H1 (cell line): ENCODE measurements at regions not wholly inside any gene's neighbourhood (a gene's known extent, or its start where the extent isn't known, plus 50 kb on each side); places are given as distances from the start of the nearest gene placed in this dataset.

ENCODE experiments used
- CTCF ChIA-PET: fragments of 300-600 bp; sonication (Branson Sonifier 250); formaldehyde crosslinking; loops from one replicate; lab custom pipeline; 2021; ENCODE audit not compliant: partially characterized antibody; lab: Charles Lee
- POLR2A ChIA-PET: fragments of 300-600 bp; sonication (Branson Sonifier 250); formaldehyde crosslinking; loops from one replicate; lab custom pipeline; 2021; ENCODE audit warnings: inconsistent platforms; ENCODE audit not compliant: partially characterized antibody; lab: Charles Lee
- DNase-seq, 2 experiments: peaks; one replicate each; pipeline versions ENCODE4 v3.0.0 to v3.0.0-alpha.2; 2010 to 2022; ENCODE audit warnings: low spot score in 2 of 2, low read depth in 1 of 2, mixed read lengths in 1 of 2
- FAIRE-seq: peaks from 2 replicates; lab custom pipeline; 2011; peaks lifted over from hg19 to GRCh38; lab: Jason Lieb, UNC
- H2AFZ ChIP-seq: 2 replicates; pipeline ENCODE4 v1.8.1; 2012; ENCODE audit warnings: low read length, inconsistent platforms
- H2AK5ac ChIP-seq: 2 replicates; pipeline ENCODE4 v1.6.1; 2013; ENCODE audit warnings: low read depth, low read length
- H2BK120ac ChIP-seq: replicated peaks from 2 replicates; pipeline ENCODE3; 2013; ENCODE audit warnings: low read depth, low read length, inconsistent platforms
- H2BK12ac ChIP-seq: 2 replicates; pipeline ENCODE4 v1.6.1; 2013; ENCODE audit warnings: low read depth, low read length
- H2BK15ac ChIP-seq: 2 replicates; pipeline ENCODE4 v1.6.1; 2013; ENCODE audit warnings: low read length
- H2BK20ac ChIP-seq: 2 replicates; pipeline ENCODE4 v1.6.1; 2013; ENCODE audit warnings: low read length
- H2BK5ac ChIP-seq: 2 replicates; pipeline ENCODE4 v1.6.1; 2013; ENCODE audit warnings: low read depth, low read length
- H3K14ac ChIP-seq: 2 replicates; pipeline ENCODE4 v1.6.1; 2013; ENCODE audit warnings: inconsistent platforms; ENCODE audit not compliant: insufficient read length
- H3K18ac ChIP-seq: 2 replicates; pipeline ENCODE4 v1.6.1; 2013; ENCODE audit warnings: low read length; ENCODE audit errors: extremely low read depth
- H3K23ac ChIP-seq: 2 replicates; pipeline ENCODE4 v1.6.1; 2013; ENCODE audit warnings: inconsistent platforms; ENCODE audit not compliant: insufficient read length
- H3K23me2 ChIP-seq: 2 replicates; pipeline ENCODE4 v1.6.1; 2013; ENCODE audit warnings: low read depth, low read length
- H3K27ac ChIP-seq: 2 replicates; pipeline ENCODE4 v1.6.1; 2011; ENCODE audit warnings: low read depth, low read length, inconsistent platforms
- H3K27me3 ChIP-seq, 4 experiments: replicated peaks in 1 of 4; 1 replicate in 1 of 4; 2 replicates in 3 of 4; pipeline versions ENCODE4 v1.6.1 to v1.8.1; 2011 to 2013; ENCODE audit warnings: low read length in 3 of 4, mild to moderate bottlenecking in 3 of 4, inconsistent platforms in 2 of 4, mixed read lengths in 2 of 4, moderate library complexity in 1 of 4; ENCODE audit not compliant: control insufficient read depth in 3 of 4, insufficient read depth in 3 of 4; ENCODE audit errors: extremely low read depth in 1 of 4
- H3K36me3 ChIP-seq, 4 experiments: 2 replicates each; pipeline versions ENCODE4 v1.6.1 to v1.8.1; 2011 to 2013; ENCODE audit warnings: mild to moderate bottlenecking in 4 of 4, low read length in 3 of 4, moderate library complexity in 2 of 4, control low read depth in 1 of 4, inconsistent platforms in 1 of 4; ENCODE audit not compliant: insufficient read depth in 4 of 4, control insufficient read depth in 2 of 4
- H3K4ac ChIP-seq: replicated peaks from 2 replicates; pipeline ENCODE3; 2013; ENCODE audit warnings: low read length, low read depth, mixed read lengths, inconsistent platforms; ENCODE audit not compliant: insufficient read length
- H3K4me1 ChIP-seq, 4 experiments: replicated peaks in 1 of 4; 1 replicate in 1 of 4; 2 replicates in 3 of 4; pipeline versions ENCODE4 v1.6.1 to v1.8.1; 2011 to 2013; ENCODE audit warnings: low read length in 3 of 4, inconsistent platforms in 2 of 4, mixed read lengths in 1 of 4; ENCODE audit not compliant: insufficient read depth in 4 of 4, control insufficient read depth in 3 of 4
- H3K4me2 ChIP-seq, 2 experiments: 2 replicates each; pipeline versions ENCODE4 v1.6.1 to v1.8.1; 2011 to 2013; ENCODE audit warnings: low read depth in 2 of 2, low read length in 2 of 2, control low read depth in 1 of 2, inconsistent platforms in 1 of 2, mild to moderate bottlenecking in 1 of 2; ENCODE audit not compliant: insufficient read depth in 1 of 2
- H3K4me3 ChIP-seq, 4 experiments: fragments of 200-600, 300-600 bp in 1 of 4; sonication (generic), shearing (Covaris generic), sonication (Bioruptor Twin) in 1 of 4; 2 replicates each; pipeline versions ENCODE4 v1.5.1 to v1.8.1; 2011 to 2016; ENCODE audit warnings: low read length in 4 of 4, low read depth in 3 of 4, control low read depth in 2 of 4, inconsistent platforms in 2 of 4, mild to moderate bottlenecking in 2 of 4, mixed read lengths in 1 of 4, moderate library complexity in 1 of 4; ENCODE audit not compliant: insufficient read depth in 2 of 4; ENCODE audit errors: extremely low read depth in 1 of 4
- H3K56ac ChIP-seq: replicated peaks from 2 replicates; pipeline ENCODE3; 2013; ENCODE audit warnings: low read depth, mild to moderate bottlenecking, mixed read lengths, low read length, inconsistent platforms; ENCODE audit not compliant: insufficient read length
- H3K79me1 ChIP-seq: 2 replicates; pipeline ENCODE4 v1.6.1; 2013; ENCODE audit warnings: low read depth, low read length, control low read depth
- H3K79me2 ChIP-seq, 2 experiments: 2 replicates each; pipeline versions ENCODE4 v1.6.1 to v1.8.1; 2012 to 2013; ENCODE audit warnings: low read length in 2 of 2, mild to moderate bottlenecking in 2 of 2, inconsistent platforms in 1 of 2; ENCODE audit not compliant: insufficient read depth in 2 of 2, control insufficient read depth in 1 of 2
- H3K9ac ChIP-seq, 4 experiments: replicated peaks in 1 of 4; 1 replicate in 1 of 4; 2 replicates in 3 of 4; pipeline versions ENCODE4 v1.6.1 to v1.8.1; 2011 to 2013; ENCODE audit warnings: low read depth in 3 of 4, low read length in 3 of 4, control low read depth in 2 of 4, mild to moderate bottlenecking in 2 of 4, moderate library complexity in 2 of 4, inconsistent platforms in 1 of 4; ENCODE audit errors: extremely low read depth in 1 of 4
- H3K9me3 ChIP-seq, 2 experiments: 2 replicates each; pipeline versions ENCODE4 v1.6.1 to v1.8.1; 2012 to 2013; ENCODE audit warnings: mild to moderate bottlenecking in 2 of 2, moderate library complexity in 2 of 2, control low read depth in 1 of 2, inconsistent platforms in 1 of 2, low read depth in 1 of 2, low read length in 1 of 2, mixed read lengths in 1 of 2; ENCODE audit not compliant: insufficient read depth in 2 of 2
- H4K20me1 ChIP-seq, 2 experiments: replicated peaks in 1 of 2; 2 replicates each; pipeline versions ENCODE3 to v1.8.1; 2011 to 2013; ENCODE audit warnings: inconsistent platforms in 2 of 2, low read length in 2 of 2, mild to moderate bottlenecking in 1 of 2; ENCODE audit not compliant: insufficient read depth in 2 of 2, control insufficient read depth in 1 of 2
- H4K5ac ChIP-seq: 2 replicates; pipeline ENCODE4 v1.6.1; 2013; ENCODE audit warnings: low read length, low read depth, mixed read lengths, inconsistent platforms; ENCODE audit not compliant: insufficient read length
- H4K8ac ChIP-seq: 2 replicates; pipeline ENCODE4 v1.8.0; 2013; ENCODE audit warnings: mild to moderate bottlenecking, moderate library complexity, low read length, inconsistent platforms; ENCODE audit not compliant: insufficient read depth; ENCODE audit errors: extremely low read depth
- H4K91ac ChIP-seq: replicated peaks from 2 replicates; pipeline ENCODE3; 2013; ENCODE audit warnings: low read length, mixed read lengths, inconsistent platforms; ENCODE audit not compliant: insufficient read length
- ASH2L ChIP-seq: fragments of 200-600, 300-600 bp; sonication (generic); IDR thresholded peaks from one replicate; pipeline ENCODE4 v1.7.1; 2017; ENCODE audit warnings: low read length
- BRCA1 ChIP-seq: IDR thresholded peaks from 2 replicates; pipeline ENCODE4 v1.6.1; 2012; ENCODE audit warnings: low read depth, low read length, improper control_type of control experiment
- E2F6 ChIP-seq: IDR thresholded peaks from 2 replicates; pipeline ENCODE4 v1.6.1; 2012; ENCODE audit warnings: inconsistent platforms
- EGR1 ChIP-seq: IDR thresholded peaks from 2 replicates; pipeline ENCODE4 v1.6.1; 2011; ENCODE audit warnings: low read depth, low read length, borderline replicate concordance
- HDAC2 ChIP-seq, 2 experiments: fragments of 300-600 bp in 1 of 2; sonication (generic) in 1 of 2; IDR thresholded peaks; 2 replicates each; pipeline ENCODE4 v1.6.1; 2011 to 2012; ENCODE audit warnings: low read depth in 2 of 2, low read length in 2 of 2, mild to moderate bottlenecking in 2 of 2, moderate library complexity in 2 of 2, borderline replicate concordance in 1 of 2, inconsistent platforms in 1 of 2
- POLR2A ChIP-seq, 2 experiments: IDR thresholded peaks; 1 replicate in 1 of 2; 2 replicates in 1 of 2; pipeline ENCODE4 v1.6.1; 2011; ENCODE audit warnings: low read depth in 2 of 2, low read length in 2 of 2, mild to moderate bottlenecking in 2 of 2; ENCODE audit errors: control extremely low read depth in 1 of 2
- POLR2AphosphoS5 ChIP-seq: IDR thresholded peaks from 2 replicates; pipeline ENCODE4 v1.6.1; 2011; ENCODE audit warnings: low read depth, low read length
- SIN3A ChIP-seq, 2 experiments: IDR thresholded peaks in 1 of 2; conservative IDR thresholded peaks in 1 of 2; 2 replicates each; pipeline ENCODE4 v1.6.1; 2011 to 2012; ENCODE audit warnings: low read length in 2 of 2, improper control_type of control experiment in 1 of 2, low read depth in 1 of 2, mild to moderate bottlenecking in 1 of 2
- TAF7 ChIP-seq: optimal IDR thresholded peaks from 2 replicates; pipeline ENCODE3; 2011; ENCODE audit warnings: low read depth, mild to moderate bottlenecking, inconsistent platforms, low read length, moderate library complexity, borderline replicate concordance
- WGBS, 2 experiments: shearing (Covaris generic) in 1 of 2; methylation state at CpG; one replicate each; pipeline versions ENCODE4 v1.1.6 to v1.1.7; 2013 to 2015; ENCODE audit warnings: low lambda C conversion rate in 2 of 2, mixed read lengths in 2 of 2, inconsistent platforms in 1 of 2, low coverage in 1 of 2, missing lambda C conversion rate in 1 of 2; ENCODE audit not compliant: insufficient replicate concordance in 2 of 2, insufficient coverage in 1 of 2, insufficient read length in 1 of 2; ENCODE audit errors: extremely low coverage in 1 of 2, missing lambda C conversion rate in 1 of 2; 5-methylcytosine and 5-hydroxymethylcytosine counted together

GRCh38 chr11:70506986-70507385, 108.7 kb downstream of the CTTN start:
- Histone ChIP-seq H4K8ac (no peak overlapping the region), H2AFZ (no peak overlapping the region), H2BK120ac (no peak overlapping the region), H3K4me3 (no peak overlapping the region), H3K18ac (no peak overlapping the region), H4K5ac (no peak overlapping the region), H4K91ac (no peak overlapping the region), H3K4ac (no peak overlapping the region), H3K9ac (no peak overlapping the region), H3K56ac (no peak overlapping the region), H2BK20ac (no peak overlapping the region), H3K27me3 (no peaks in the 10 kb centered on the region), H3K36me3 (no peaks in the 10 kb centered on the region), H3K79me2 (no peaks in the 10 kb centered on the region), H3K23ac (no peak overlapping the region), H2BK15ac (no peak overlapping the region), H3K27ac (no peak overlapping the region), H3K9me3 (no peaks in the 10 kb centered on the region), H3K23me2 (no peaks in the 10 kb centered on the region), H4K20me1 (peaks cover 4 to 11% of the 10 kb centered on the region in 2 experiments), H3K79me1 (peaks cover 8% of the 10 kb centered on the region; the same call in 1 of the 2 replicates), H3K4me2 (no peak overlapping the region), H3K4me1 (peaks cover 3 to 12% (median 6%) of the 10 kb centered on the region in 4 experiments; a peak in 6 of 7 replicates), H2AK5ac (no peak overlapping the region), H3K14ac (no peak overlapping the region), H2BK12ac (no peak overlapping the region), H2BK5ac (no peak overlapping the region)
- ChIA-PET CTCF (interaction anchor here (2.2 to 12.0 kb wide), 2 partner anchors 16 to 40 kb away, joined by 12 to 150 read pairs; no protein-coding TSS in a partner anchor), POLR2A (interaction anchor here (1.7 kb wide), 1 partner anchor 740 kb away, joined by 5 read pairs; no protein-coding TSS in a partner anchor)
- no peak for FAIRE-seq
- TF ChIP-seq BRCA1 (no peak), POLR2A (IDR thresholded peaks at IDR 0.05; ENCODE audit: control extremely low read depth in 1 of 2, low read depth in 2 of 2, low read length in 2 of 2) (no peak), EGR1 (no peak), SIN3A (conservative IDR thresholded peaks at IDR 0.05 in 1 of 2, IDR thresholded peaks at IDR 0.05 in 1 of 2; ENCODE audit: low read depth in 1 of 2, low read length in 2 of 2) (no peak), ASH2L (no peak), TAF7 (no peak), POLR2AphosphoS5 (no peak), HDAC2 (IDR thresholded peaks at IDR 0.05; ENCODE audit: borderline replicate concordance in 1 of 2, low read depth in 2 of 2, low read length in 2 of 2) (no peak), E2F6 (no peak)
- 93% methylated on average over 7 of the region's 7 CpGs; no CpG with 5 or more reads in 1 of the 2 experiments for WGBS, 2 experiments
- DNase-seq: no peak
